ENCODE measurements at regions not wholly inside any gene's neighbourhood (a gene's known extent, or its start where the extent isn't known, plus 50 kb on each side); places are given as distances from the start of the nearest gene placed in this dataset.
"Not testable (repeated sequence)": the region's sequence is repeated elsewhere in the genome, so short reads cannot be mapped to it uniquely, and the experiment has no call there.

DNA sequence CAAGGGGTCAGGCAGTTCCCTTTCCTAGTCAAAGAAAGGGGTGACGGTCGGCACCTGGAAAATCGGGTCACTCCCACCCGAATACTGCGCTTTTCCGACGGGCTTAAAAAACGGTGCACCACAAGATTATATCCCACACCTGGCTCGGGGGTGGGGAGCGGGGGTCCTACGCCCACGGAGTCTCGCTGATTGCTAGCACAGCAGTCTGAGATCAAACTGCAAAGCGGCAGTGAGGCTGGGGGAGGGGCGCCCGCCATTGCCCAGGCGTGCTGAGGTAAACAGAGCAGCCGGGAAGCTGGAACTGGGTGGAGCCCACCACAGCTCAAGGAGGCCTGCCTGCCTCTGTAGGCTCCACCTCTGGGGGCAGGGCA lies 1890.5 kb upstream of the FLRT2 start:
- H3K27me3 Mint-ChIP-seq; H3K4me1 Mint-ChIP-seq; H3K27ac Mint-ChIP-seq; DNase-seq; H3K9me3 Mint-ChIP-seq; H3K36me3 Mint-ChIP-seq; H3K4me3 Mint-ChIP-seq; ATAC-seq (ENCODE audit: low read depth in 2 of 2): not testable (repeated sequence)

DNA sequence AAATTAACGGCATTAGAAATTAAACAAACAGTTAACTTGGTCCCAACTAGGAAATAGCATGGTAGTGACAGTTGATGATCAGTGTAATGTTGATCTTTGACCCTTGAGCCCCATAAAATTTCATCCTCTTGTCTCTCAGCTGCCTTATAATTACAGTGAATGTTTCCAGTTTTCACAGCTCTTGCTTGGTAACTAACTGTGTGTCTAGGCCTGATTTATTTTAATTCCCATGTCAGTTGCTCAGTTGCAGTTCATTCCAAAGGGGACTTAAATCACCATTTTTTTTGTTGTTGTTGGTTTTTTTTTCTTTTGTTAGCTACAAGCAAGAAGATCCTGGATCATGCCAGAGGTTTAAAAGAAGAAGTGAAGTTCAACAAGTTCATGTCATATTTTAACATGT lies 1883.7 kb upstream of the FLRT2 start:
- Mint-ChIP-seq H3K27me3 (no peaks in the 10 kb centered on the region), H3K4me1 (no peaks in the 10 kb centered on the region), H3K27ac (peak overlapping the region in 1 of 6 donors; percentile 2), H3K4me3 (no peak overlapping the region), H3K36me3 (no peaks in the 10 kb centered on the region), H3K9me3 (peaks cover 0 to 13% (median 4%) of the 10 kb centered on the region in 7 donors)
- DNase-seq (no peak), ATAC-seq (ENCODE audit: low read depth in 2 of 2) (no peak)

DNA sequence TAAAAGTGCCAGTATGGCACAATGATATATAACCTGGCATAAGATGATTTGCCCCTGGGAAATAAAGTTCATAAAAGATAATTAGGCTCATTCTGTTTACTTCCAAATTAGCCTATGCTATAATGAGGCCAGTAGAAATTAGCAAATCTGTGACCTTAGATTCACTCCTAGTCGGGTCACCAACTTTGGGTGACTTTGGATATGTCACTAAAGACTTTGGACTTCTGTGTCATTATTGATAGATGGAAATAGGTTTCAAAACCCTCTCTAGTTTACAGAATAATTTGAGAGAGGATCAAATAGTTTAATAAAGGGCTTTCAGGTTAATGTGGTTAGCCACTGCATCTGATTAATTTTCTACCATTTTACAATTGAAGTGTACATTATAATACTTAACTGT lies 1869.3 kb upstream of the FLRT2 start:
- no peaks in the 10 kb centered on the region for H3K4me1 Mint-ChIP-seq
- no peaks in the 10 kb centered on the region for H3K27me3 Mint-ChIP-seq
- no peaks in the 10 kb centered on the region for H3K36me3 Mint-ChIP-seq
- no peak overlapping the region for H3K27ac Mint-ChIP-seq
- ATAC-seq (ENCODE audit: low read depth in 2 of 2) (no peak), DNase-seq (no peak)
- peaks cover 0 to 3% (median 0%) of the 10 kb centered on the region in 7 donors for H3K9me3 Mint-ChIP-seq
- no peak overlapping the region for H3K4me3 Mint-ChIP-seq

DNA sequence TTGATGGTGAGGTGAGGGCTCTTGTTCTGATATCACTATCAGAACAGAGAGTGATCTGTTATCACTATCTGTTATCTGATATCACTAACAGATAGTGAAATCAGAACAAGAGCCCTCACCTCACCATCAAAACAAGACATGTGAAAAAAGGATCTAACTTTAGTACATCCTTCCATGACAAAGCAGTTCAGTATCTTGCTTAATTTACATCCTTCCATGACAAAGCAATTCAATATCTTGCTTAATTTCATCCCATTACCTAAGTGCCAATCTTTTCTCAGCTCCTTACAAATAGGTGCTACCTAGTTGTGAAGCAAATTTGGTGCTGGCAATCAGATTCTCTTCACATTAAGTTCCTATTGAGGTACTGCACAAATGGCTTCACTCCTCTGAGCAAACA lies 1865.6 kb upstream of the FLRT2 start:
- no peak for DNase-seq
- no peak for ATAC-seq (ENCODE audit: low read depth in 2 of 2)
- Mint-ChIP-seq H3K4me3 (no peak overlapping the region), H3K4me1 (no peaks in the 10 kb centered on the region), H3K27ac (no peak overlapping the region), H3K36me3 (no peaks in the 10 kb centered on the region), H3K9me3 (peaks cover 0 to 10% (median 4%) of the 10 kb centered on the region in 7 donors), H3K27me3 (no peaks in the 10 kb centered on the region)

DNA sequence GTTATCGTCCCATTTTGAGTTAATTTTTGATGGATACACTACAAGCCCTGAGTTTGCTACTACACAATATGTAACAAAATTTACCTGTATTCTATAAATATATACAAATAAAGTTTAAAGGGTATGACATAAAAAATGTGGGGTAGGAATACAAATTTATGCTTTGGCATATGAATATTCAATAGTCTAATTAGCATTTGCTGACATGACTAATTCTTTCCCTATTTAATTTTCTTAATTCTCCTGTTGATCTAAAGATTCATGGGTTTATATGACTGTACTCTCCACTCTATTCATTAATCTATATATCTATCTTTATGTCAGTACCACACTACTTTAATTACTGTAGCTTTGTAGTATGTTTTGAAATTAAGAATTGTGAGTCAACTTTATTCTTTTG lies 1840.7 kb upstream of the FLRT2 start:
- no peaks in the 10 kb centered on the region for H3K4me1 Mint-ChIP-seq
- H3K27ac Mint-ChIP-seq: no peak overlapping the region
- no peaks in the 10 kb centered on the region for H3K27me3 Mint-ChIP-seq
- H3K36me3 Mint-ChIP-seq: no peaks in the 10 kb centered on the region
- ATAC-seq (ENCODE audit: low read depth in 2 of 2) (no peak), DNase-seq (no peak)
- peaks cover 0 to 13% (median 6%) of the 10 kb centered on the region in 7 donors for H3K9me3 Mint-ChIP-seq
- no peak overlapping the region for H3K4me3 Mint-ChIP-seq

DNA sequence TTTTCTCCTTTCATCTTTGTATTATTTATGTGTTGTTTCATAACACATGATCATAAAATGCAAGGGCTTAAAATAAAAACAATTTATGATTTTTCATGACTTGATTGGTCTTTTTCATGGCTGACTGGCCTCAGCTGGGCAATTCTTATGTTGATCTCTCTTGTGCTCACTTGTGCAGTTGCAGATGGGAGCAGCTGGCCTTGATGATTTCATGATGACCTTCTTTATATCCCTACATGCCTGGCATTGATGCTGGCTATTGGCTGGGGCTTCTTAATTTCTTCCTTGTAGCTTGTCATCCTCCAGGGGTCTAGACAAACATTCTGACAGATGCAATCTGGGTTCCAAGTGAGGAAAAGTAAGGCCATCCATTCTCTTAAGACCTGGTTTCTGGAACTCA lies 1832.8 kb upstream of the FLRT2 start:
- no peak overlapping the region for H3K4me3 Mint-ChIP-seq
- no peaks in the 10 kb centered on the region for H3K27me3 Mint-ChIP-seq
- no peak overlapping the region for H3K27ac Mint-ChIP-seq
- no peaks in the 10 kb centered on the region for H3K36me3 Mint-ChIP-seq
- DNase-seq (no peak), ATAC-seq (ENCODE audit: low read depth in 2 of 2) (no peak)
- H3K9me3 Mint-ChIP-seq: peaks cover 0 to 3% (median 0%) of the 10 kb centered on the region in 7 donors
- H3K4me1 Mint-ChIP-seq: no peaks in the 10 kb centered on the region

DNA sequence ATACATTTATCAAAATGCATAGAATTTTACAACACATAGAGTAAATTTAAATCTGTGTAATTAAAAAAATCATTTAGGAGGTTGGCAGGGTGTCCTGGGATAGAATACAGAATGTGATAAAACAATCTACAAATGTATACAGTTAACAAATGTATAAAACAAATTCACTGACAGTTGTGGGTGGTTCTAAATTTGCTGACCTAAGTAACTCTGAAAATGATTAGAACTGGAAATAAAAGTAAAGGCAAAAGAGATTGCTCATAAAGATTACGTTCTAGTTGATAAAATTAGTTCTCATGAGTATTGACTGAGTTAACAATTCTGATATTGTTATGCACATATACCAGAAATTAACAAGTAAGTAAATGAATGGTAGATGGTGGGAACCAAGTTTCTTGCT lies 1827.3 kb upstream of the FLRT2 start:
- H3K27me3 Mint-ChIP-seq: no peaks in the 10 kb centered on the region
- peaks cover 0 to 8% (median 0%) of the 10 kb centered on the region in 7 donors for H3K9me3 Mint-ChIP-seq
- no peaks in the 10 kb centered on the region for H3K4me1 Mint-ChIP-seq
- DNase-seq (no peak), ATAC-seq (ENCODE audit: low read depth in 2 of 2) (no peak)
- no peak overlapping the region for H3K27ac Mint-ChIP-seq
- H3K4me3 Mint-ChIP-seq: no peak overlapping the region
- no peaks in the 10 kb centered on the region for H3K36me3 Mint-ChIP-seq

DNA sequence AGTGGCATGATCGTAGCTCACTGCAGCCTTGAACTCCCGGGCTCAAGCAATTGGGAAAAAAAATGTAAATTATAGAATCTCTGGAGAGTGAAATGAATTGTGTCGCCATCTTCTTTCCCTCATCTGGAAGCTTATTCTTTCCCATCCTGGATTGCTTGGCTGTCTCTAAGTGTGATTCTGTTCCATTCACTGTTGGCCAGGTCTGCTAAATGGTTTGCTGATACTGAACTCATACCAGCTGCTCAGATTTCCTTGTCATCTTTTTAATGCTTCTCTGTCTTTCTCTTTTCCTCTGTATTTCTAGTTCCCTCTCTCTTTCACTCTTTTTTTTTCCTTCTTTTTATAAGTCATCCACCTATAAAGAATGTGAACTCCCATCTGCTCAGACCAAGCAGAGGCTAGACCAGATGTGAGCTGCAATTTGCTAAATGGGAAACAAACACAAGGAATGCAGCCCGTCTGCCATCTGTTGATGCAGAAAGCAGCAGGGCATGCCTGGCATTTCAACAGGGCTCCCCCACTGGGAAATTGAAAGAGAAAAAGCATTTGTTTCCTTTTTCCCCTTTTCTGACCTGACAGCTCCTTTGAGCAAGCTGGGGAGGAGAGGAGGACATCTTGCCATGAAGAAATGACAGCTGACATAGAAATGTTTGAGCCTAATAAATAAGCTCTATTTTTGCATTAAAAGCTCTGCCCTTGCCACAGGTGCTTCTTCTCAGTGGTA lies 1823.6 kb upstream of the FLRT2 start:
- H3K9me3 Mint-ChIP-seq: peaks cover 0 to 12% (median 0%) of the 10 kb centered on the region in 7 donors
- no peaks in the 10 kb centered on the region for H3K36me3 Mint-ChIP-seq
- H3K27ac Mint-ChIP-seq: no peak overlapping the region
- no peaks in the 10 kb centered on the region for H3K27me3 Mint-ChIP-seq
- no peaks in the 10 kb centered on the region for H3K4me1 Mint-ChIP-seq
- DNase-seq: no peak
- no peak for ATAC-seq (ENCODE audit: low read depth in 2 of 2)
- no peak overlapping the region for H3K4me3 Mint-ChIP-seq

DNA sequence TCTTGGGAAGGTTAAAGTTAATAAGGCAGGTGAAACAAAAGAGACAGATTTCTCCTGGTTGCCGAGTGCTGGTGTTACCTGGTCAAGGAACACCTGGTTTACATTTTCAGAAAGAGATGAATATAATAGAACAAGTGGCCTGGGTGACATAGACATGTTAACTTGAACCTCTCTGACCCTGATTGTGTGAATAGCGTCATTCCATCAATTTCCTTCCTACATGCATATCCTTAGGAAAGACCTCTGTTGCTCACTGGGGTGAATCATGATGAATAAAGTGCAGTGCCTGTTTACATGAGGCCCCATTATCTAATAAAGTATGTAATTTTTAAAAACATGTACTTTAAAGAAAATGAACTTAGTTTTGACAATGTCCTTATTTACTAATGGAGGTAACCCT lies 1822.9 kb upstream of the FLRT2 start:
- no peaks in the 10 kb centered on the region for H3K4me1 Mint-ChIP-seq
- peaks cover 0 to 12% (median 0%) of the 10 kb centered on the region in 7 donors for H3K9me3 Mint-ChIP-seq
- no peaks in the 10 kb centered on the region for H3K27me3 Mint-ChIP-seq
- H3K27ac Mint-ChIP-seq: no peak overlapping the region
- no peak for ATAC-seq (ENCODE audit: low read depth in 2 of 2)
- no peak for DNase-seq
- H3K36me3 Mint-ChIP-seq: no peaks in the 10 kb centered on the region
- no peak overlapping the region for H3K4me3 Mint-ChIP-seq

DNA sequence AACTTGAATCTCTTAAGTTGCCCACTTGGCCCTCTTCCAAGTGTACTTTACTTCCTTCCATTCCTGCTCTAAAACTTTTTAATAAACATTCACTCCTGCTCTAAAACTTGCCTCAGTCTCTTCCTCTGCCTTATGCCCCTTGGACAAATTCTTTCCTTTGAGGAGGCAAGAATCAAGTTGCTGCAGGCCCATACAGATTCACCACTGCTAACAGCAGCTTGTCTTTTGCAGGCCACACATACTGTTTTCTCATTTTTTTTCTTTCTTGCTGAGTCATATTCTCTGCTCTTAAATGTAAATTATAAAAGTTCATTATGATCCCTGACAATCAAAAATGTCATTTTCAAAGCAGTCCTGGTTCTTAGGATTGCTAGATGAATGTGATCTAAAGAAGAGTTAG lies 1820.8 kb upstream of the FLRT2 start:
- no peak overlapping the region for H3K4me3 Mint-ChIP-seq
- H3K27me3 Mint-ChIP-seq: no peaks in the 10 kb centered on the region
- peaks cover 0 to 12% (median 0%) of the 10 kb centered on the region in 7 donors for H3K9me3 Mint-ChIP-seq
- H3K4me1 Mint-ChIP-seq: no peaks in the 10 kb centered on the region
- no peak overlapping the region for H3K27ac Mint-ChIP-seq
- no peak for ATAC-seq (ENCODE audit: low read depth in 2 of 2)
- DNase-seq: no peak
- H3K36me3 Mint-ChIP-seq: no peaks in the 10 kb centered on the region

GRCh38 chr14:83711046-83711445 lies 1818.9 kb upstream of the FLRT2 start:
- ATAC-seq (ENCODE audit: low read depth in 2 of 2) (no peak), DNase-seq (no peak)
- peaks cover 0 to 10% (median 0%) of the 10 kb centered on the region in 7 donors for H3K9me3 Mint-ChIP-seq
- H3K27ac Mint-ChIP-seq: no peak overlapping the region
- no peaks in the 10 kb centered on the region for H3K36me3 Mint-ChIP-seq
- no peaks in the 10 kb centered on the region for H3K4me1 Mint-ChIP-seq
- no peaks in the 10 kb centered on the region for H3K27me3 Mint-ChIP-seq
- no peak overlapping the region for H3K4me3 Mint-ChIP-seq

DNA sequence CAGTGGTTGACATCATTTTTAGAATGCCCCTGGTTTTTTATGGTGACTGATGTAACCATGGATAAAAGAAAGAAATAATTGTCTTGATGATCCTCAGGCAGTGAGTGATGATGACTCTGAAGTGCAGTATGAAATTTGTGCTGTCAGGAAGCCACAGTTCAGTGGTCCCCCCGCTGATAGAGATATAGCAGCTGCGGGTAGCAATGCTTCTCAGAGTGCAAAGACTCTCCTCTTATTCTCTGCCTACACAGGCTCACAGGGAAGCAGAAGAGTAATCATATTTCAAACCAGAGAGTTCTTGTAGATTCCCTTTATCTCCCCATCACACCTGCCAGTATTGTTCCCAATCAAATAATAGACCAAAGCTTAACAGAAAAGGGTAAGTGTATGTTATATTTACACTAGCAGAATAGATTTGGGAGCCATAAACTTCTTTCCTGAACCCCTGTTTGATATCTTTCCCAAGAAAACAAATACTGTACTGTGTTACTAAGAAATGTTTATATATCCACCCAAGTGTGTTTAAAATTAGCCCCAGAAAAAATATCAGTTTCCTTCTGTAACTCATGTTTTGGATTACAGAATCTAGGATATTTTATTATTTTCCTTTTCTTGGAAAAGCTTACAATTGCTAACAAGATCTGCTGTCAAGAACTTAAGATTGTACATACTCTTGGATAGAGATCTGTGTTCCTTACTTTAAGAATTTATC lies 1817.4 kb upstream of the FLRT2 start:
- H3K27me3 Mint-ChIP-seq: no peaks in the 10 kb centered on the region
- H3K4me1 Mint-ChIP-seq: no peaks in the 10 kb centered on the region
- H3K27ac Mint-ChIP-seq: no peak overlapping the region
- ATAC-seq (ENCODE audit: low read depth in 2 of 2): no peak
- no peak for DNase-seq
- H3K36me3 Mint-ChIP-seq: no peaks in the 10 kb centered on the region
- H3K4me3 Mint-ChIP-seq: no peak overlapping the region
- H3K9me3 Mint-ChIP-seq: peaks cover 0 to 6% (median 0%) of the 10 kb centered on the region in 7 donors

GRCh38 chr14:83713732-83714131 lies 1816.2 kb upstream of the FLRT2 start:
- Mint-ChIP-seq H3K36me3 (no peaks in the 10 kb centered on the region), H3K27me3 (no peaks in the 10 kb centered on the region), H3K9me3 (peaks cover 0 to 5% (median 0%) of the 10 kb centered on the region in 7 donors), H3K4me1 (no peaks in the 10 kb centered on the region), H3K27ac (no peak overlapping the region), H3K4me3 (no peak overlapping the region)
- no peak for ATAC-seq (ENCODE audit: low read depth in 2 of 2)
- no peak for DNase-seq

GRCh38 chr14:83714151-83714550 lies 1815.8 kb upstream of the FLRT2 start:
- ATAC-seq (ENCODE audit: low read depth in 2 of 2): no peak
- H3K4me1 Mint-ChIP-seq: no peaks in the 10 kb centered on the region
- no peaks in the 10 kb centered on the region for H3K27me3 Mint-ChIP-seq
- no peak overlapping the region for H3K27ac Mint-ChIP-seq
- H3K36me3 Mint-ChIP-seq: no peaks in the 10 kb centered on the region
- peaks cover 0 to 2% (median 0%) of the 10 kb centered on the region in 7 donors for H3K9me3 Mint-ChIP-seq
- H3K4me3 Mint-ChIP-seq: no peak overlapping the region
- DNase-seq: no peak
